ENCODE measurements at regions not wholly inside any gene's neighbourhood (a gene's known extent, or its start where the extent isn't known, plus 50 kb on each side); places are given as distances from the start of the nearest gene placed in this dataset.
"Not testable (repeated sequence)": the region's sequence is repeated elsewhere in the genome, so short reads cannot be mapped to it uniquely, and the experiment has no call there.

DNA sequence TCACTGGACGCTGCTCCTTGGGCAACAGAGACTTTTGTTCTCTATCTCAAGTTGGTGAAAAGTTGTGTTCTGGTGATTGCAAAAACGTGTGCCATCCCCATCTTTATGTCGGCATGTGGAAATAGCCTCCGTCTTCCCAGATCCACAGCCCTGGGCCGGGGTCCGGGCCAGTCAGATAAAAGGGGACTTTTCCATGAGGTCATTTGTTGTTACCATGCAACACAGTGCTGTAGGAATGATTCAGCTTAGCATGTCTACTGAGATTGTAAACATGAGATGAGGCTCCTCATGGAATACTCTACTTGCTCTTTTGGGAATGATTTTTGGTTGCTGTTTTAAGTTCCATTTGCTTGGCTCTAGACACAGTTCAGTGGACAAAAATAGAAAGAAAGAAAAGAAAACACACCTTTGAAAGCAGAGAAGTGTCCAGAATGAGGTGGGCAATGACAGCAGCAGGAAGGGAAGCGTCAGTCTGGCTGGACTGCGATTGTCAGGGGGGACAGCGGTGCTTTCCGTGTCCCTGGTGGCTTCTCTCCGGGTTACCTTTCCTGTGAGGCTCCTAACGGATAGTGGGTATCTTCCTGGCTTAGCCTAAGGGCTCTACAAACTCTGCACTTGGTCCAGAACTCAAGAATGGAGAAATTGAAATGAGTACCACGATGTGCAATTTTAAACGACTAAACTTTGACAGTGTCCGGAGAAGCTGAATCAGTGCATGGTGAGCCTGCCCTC is 91.6 kb downstream of the TEX29 start:
- no peak for DNase-seq (ENCODE audit: extremely low read depth, low read depth)

GRCh38 chr13:111413407-111414187 is 93.2 kb downstream of the TEX29 start:
- DNase-seq (ENCODE audit: extremely low read depth, low read depth): no peak

DNA sequence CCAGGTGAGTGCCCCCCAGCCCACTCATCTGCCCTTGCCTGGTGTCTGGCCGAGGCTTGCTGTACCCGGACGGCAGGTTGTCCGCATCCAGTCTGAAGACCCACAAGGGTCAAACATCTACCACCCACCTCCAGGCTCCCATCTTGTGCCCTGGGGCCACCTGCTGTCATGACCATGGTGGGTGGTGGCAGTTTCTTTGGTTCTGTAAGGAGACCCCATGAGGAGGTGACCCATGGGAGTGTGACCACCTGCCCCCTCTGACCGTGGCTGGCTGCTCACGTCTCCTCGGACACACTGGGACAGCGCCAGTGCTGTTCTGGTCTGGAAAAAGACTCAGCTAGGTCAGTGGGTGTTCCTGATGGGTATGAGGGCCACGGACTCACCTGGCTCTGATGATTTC is 93.9 kb downstream of the TEX29 start:
- no peak for DNase-seq (ENCODE audit: extremely low read depth, low read depth)

DNA sequence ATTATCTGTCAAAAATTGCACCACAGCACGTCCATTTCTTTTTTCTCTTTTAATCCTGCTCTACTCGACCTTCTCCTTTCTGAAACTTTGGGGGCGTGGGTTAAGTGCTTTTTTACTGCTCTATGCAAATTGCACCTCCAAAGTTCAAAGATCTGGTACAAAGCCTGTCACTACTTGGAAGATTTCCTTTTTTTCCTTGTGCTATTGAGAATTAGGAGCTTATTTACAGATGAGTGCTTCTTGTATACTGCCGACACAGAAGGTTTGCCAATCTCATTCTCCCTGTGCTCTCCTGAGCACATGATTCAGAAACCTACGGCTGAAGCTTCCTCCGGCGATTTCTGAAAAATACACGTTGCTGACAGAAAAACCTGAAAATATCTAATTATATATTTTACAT is 94.8 kb downstream of the TEX29 start:
- no peak for DNase-seq (ENCODE audit: extremely low read depth, low read depth)

GRCh38 chr13:111415765-111416164 is 95.3 kb downstream of the TEX29 start:
- DNase-seq (ENCODE audit: extremely low read depth, low read depth): no peak

DNA sequence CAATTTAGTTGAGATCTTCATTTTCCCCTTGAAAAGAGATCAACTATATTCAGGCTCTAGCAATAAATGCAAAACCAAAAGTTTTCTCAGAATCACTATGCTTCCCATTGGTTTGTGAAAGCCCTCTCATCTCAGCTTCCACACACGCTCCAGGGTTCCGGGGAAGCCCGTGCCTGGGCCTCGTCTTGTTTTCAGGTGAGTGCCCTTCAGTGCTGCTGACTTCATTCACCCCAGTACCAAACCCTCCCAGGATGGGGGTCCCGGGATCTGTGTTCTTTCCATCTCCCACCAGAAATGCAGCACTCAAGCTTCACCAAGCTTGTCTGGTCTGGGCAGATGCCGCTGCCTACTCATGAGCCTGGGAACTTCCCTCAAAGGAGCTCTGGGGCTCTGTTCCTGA is 97.7 kb downstream of the TEX29 start:
- DNase-seq (ENCODE audit: extremely low read depth, low read depth): no peak

DNA sequence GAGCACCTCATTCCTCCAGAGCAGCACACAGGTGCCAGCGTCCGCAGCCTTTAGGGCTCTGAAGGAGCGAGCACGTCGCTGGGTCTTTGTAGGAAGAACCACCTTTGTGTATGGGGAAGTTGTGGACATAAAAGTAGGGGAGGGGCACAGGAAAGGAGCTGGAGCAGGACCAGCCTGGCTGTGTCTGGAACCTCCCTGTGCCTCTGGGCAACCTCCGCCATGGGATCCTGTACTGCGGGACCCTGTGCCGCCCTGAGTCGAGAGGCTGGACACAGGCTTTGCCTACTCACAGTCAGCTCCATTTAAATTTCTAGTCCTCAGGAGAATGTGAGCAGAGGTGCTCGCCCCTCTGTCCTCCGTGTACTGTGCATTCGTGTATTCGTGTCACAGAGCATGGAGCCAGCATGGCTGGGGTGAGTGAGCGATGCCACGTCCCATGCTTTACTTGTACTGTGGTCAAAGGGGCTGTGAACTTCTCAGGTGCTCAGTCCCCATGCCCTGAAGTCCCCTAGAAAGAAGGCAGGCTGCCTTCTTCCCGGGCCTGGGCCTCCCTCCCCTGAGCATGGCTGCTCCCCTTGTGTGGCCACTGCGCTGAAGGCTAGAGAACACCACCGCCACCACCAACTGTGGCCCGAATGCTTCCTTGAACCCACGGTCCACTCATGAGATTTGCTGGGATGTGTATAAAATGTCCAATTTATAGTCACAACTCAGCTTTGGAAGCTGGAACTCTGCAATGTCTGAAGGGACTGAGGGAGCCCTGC is 99.9 kb downstream of the TEX29 start:
- DNase-seq (ENCODE audit: extremely low read depth, low read depth): no peak

GRCh38 chr13:111421216-111421615 is 100.8 kb downstream of the TEX29 start:
- DNase-seq (ENCODE audit: extremely low read depth, low read depth): no peak

DNA sequence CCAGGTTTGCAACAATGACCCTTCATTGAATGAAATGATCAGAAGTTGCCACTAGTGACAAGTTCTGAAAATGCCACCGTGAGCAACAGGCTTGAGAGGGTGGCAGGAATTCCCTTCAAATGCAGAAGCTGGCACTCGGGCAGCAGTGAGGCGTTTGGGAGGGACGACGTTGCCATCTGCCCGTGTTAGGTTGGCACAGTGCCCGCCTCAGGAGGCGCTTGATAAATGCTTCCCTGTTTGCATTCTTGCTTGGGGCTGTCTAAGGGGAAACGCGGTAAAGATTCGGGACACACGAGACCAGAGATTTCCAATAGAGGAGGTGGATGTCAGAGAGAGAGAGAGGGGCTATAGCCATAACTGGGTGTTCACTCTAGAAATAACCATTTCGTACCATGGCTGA is 101.9 kb downstream of the TEX29 start:
- no peak for DNase-seq (ENCODE audit: extremely low read depth, low read depth)

- no peak for DNase-seq (ENCODE audit: extremely low read depth, low read depth)
These were observed 102.8 kb downstream of the TEX29 start for GRCh38 chr13:111423168-111423785.

GRCh38 chr13:111424134-111424533 is 103.7 kb downstream of the TEX29 start:
- DNase-seq (ENCODE audit: extremely low read depth, low read depth): no peak

GRCh38 chr13:111425326-111425725 is 104.9 kb downstream of the TEX29 start:
- DNase-seq (ENCODE audit: extremely low read depth, low read depth): no peak

- peak; percentile 41 for DNase-seq (ENCODE audit: extremely low read depth, low read depth)
These were observed 108.7 kb downstream of the TEX29 start for GRCh38 chr13:111429064-111429558.

DNA sequence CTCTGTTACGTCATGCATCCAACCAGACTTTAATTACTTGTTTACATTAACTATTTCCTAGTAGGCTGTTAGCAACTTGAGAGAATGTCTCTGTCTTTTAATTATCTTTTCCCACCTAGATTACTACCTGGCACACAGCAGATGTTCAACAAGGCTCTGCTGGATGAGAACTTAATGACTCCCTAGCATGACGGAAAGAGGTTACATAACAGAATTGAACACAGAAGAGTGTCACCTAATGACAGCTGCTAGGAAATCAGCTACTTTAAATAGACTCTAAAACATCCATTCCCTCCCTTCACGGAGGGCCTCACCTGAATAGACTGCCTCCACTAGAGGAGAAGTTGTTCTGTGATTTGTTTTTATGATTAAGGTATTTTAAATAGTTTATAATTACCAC is 110.8 kb downstream of the TEX29 start:
- DNase-seq (ENCODE audit: extremely low read depth, low read depth): no peak

- DNase-seq (ENCODE audit: extremely low read depth, low read depth): no peak
These were observed 114.2 kb downstream of the TEX29 start for GRCh38 chr13:111434578-111435159.

DNA sequence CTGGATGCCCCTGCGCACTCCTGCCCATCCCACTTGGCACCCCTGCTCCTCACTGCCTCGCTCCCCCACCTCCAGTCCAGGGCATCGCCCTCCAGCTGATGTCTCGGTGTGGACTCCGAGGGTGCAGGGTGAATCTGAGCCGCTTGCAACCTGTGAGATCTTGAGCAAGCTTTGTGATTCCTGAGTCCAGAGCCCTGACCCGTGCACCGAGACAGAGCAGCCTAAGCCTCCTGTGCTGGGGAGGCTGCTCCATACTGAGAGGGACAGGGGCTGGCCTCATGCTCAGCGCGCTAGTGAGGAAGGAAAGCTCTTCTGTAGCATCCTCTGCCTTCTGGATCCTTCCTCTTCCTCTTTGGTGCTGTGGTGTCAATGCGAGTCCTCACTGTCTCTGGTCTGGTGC is 116.0 kb downstream of the TEX29 start:
- no peak for DNase-seq (ENCODE audit: extremely low read depth, low read depth)

DNA sequence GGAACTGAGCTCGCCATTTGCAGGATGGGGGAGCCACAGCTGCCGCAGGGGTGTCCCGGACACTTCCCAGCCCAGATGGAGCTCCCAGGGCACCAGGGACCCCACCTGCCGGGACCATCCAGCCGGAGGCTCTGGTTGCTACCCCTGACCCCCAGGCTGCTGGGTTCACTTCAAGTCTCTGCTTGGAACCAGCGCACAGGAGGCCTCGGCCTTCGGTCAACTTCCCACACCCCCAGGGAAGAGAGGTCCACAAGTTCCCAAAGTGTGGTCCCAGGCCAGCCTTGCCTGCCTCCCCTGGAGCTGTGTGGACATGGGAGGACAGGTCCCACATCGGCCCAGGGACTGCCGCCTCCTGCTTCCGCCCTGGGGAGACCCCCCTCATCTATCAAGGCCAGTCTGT is 117.0 kb downstream of the TEX29 start:
- no peak for DNase-seq (ENCODE audit: extremely low read depth, low read depth)

DNA sequence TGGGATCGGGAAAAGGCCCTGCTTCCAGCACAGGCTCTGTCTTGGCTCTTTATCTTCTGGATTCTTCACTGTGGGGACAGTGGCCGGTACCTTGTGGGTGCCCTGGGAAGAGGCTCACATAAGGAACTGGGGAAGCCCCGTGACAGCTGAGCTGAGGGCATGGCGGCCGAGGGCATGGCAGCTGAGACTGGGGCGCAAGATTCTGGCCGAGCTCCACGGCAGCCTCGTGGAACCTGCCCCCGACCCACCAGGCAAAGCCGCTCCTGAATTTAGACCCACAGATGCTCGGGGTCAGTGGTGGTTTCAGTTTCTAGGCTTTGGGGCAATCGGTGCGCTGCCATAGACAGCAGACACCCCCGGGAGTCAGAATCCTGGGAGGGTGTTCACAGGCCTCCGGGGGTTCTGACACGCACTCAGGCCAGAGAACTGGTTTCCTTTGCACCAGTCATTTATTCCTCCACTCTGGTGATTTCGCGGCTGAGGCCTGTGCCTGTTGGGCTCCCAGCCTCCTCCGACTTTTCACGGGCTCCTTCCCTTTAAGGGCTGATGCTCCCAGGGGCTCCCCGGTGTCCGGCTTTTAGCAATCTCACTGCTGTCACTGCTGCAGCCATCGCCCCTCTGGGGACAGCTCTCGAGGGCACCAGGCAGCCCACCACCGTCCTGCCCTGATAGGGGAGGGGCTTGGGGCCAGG is 117.6 kb downstream of the TEX29 start:
- DNase-seq (ENCODE audit: extremely low read depth, low read depth): no peak

- not testable (repeated sequence) for DNase-seq (ENCODE audit: extremely low read depth, low read depth)
These were observed 120.0 kb downstream of the TEX29 start for GRCh38 chr13:111440492-111440891.

- no peak for DNase-seq (ENCODE audit: extremely low read depth, low read depth)
These were observed 123.5 kb downstream of the TEX29 start for GRCh38 chr13:111443981-111444380.

All from NCI-H460 (cell line).